HG02870 (cell line): ENCODE measurements at regions not wholly inside any gene's neighbourhood (a gene's known extent, or its start where the extent isn't known, plus 50 kb on each side); places are given as distances from the start of the nearest gene placed in this dataset.

Experiments
- ATAC-seq: cut with Tn5 transposase; IDR thresholded peaks from one replicate; pipeline ENCODE4 v1.9.1; 2021; ENCODE audit warnings: mild to moderate bottlenecking, moderate library complexity; ENCODE audit not compliant: unreplicated experiment

GRCh38 chr1:194309697-194310096 lies 1123.3 kb upstream of the B3GALT2 start:
- no peak for ATAC-seq

GRCh38 chr1:194309269-194309668 lies 1122.9 kb upstream of the B3GALT2 start:
- no peak for ATAC-seq

- no peak for ATAC-seq
These were observed 1114.4 kb upstream of the B3GALT2 start for GRCh38 chr1:194300776-194301175.

- no peak for ATAC-seq
These were observed 1113.9 kb upstream of the B3GALT2 start for GRCh38 chr1:194300340-194300739.

GRCh38 chr1:194298007-194298598 lies 1111.7 kb upstream of the B3GALT2 start:
- ATAC-seq: no peak

GRCh38 chr1:194297094-194297493 lies 1110.7 kb upstream of the B3GALT2 start:
- no peak for ATAC-seq

- ATAC-seq: no peak
These were observed 1109.8 kb upstream of the B3GALT2 start for GRCh38 chr1:194296201-194296600.

GRCh38 chr1:194295685-194296084 lies 1109.3 kb upstream of the B3GALT2 start:
- ATAC-seq: peak; percentile 92

- ATAC-seq: no peak
These were observed 1107.5 kb upstream of the B3GALT2 start for GRCh38 chr1:194293851-194294405.

- ATAC-seq: no peak
These were observed 1106.6 kb upstream of the B3GALT2 start for GRCh38 chr1:194292966-194293365.

- ATAC-seq: peak; percentile 99
These were observed 1103.3 kb upstream of the B3GALT2 start for GRCh38 chr1:194289569-194290266.

- no peak for ATAC-seq
These were observed 1101.8 kb upstream of the B3GALT2 start for GRCh38 chr1:194288238-194288637.

- ATAC-seq: no peak
These were observed 1095.0 kb upstream of the B3GALT2 start for GRCh38 chr1:194281376-194281775.

GRCh38 chr1:194280463-194280862 lies 1094.0 kb upstream of the B3GALT2 start:
- ATAC-seq: no peak

GRCh38 chr1:194279975-194280374 lies 1093.6 kb upstream of the B3GALT2 start:
- ATAC-seq: peak; percentile 95

GRCh38 chr1:194277927-194278326 lies 1091.5 kb upstream of the B3GALT2 start:
- no peak for ATAC-seq

GRCh38 chr1:194273660-194274059 lies 1087.2 kb upstream of the B3GALT2 start:
- no peak for ATAC-seq

GRCh38 chr1:194268839-194269238 lies 1082.4 kb upstream of the B3GALT2 start:
- ATAC-seq: no peak

GRCh38 chr1:194267021-194267420 lies 1080.6 kb upstream of the B3GALT2 start:
- no peak for ATAC-seq

GRCh38 chr1:194256010-194256409 lies 1069.6 kb upstream of the B3GALT2 start:
- ATAC-seq: no peak

GRCh38 chr1:194252199-194252598 lies 1065.8 kb upstream of the B3GALT2 start:
- no peak for ATAC-seq

- no peak for ATAC-seq
These were observed 1054.8 kb upstream of the B3GALT2 start for GRCh38 chr1:194241215-194241614.
